GM12892 (cell line): ENCODE measurements at regions not wholly inside any gene's neighbourhood (a gene's known extent, or its start where the extent isn't known, plus 50 kb on each side); places are given as distances from the start of the nearest gene placed in this dataset.

Experiments
- POLR2A ChIP-seq: IDR thresholded peaks from 2 replicates; pipeline ENCODE4 v1.6.1; 2011; ENCODE audit warnings: low read depth, low read length, control low read depth
- POLR2AphosphoS5 ChIP-seq: IDR thresholded peaks from 2 replicates; pipeline ENCODE4 v1.6.1; 2011; ENCODE audit warnings: low read depth, low read length, control low read depth
- TAF1 ChIP-seq: IDR thresholded peaks from 2 replicates; pipeline ENCODE4 v1.6.1; 2011; ENCODE audit warnings: low read depth, mild to moderate bottlenecking, control low read depth, low read length, borderline replicate concordance

GRCh38 chr3:78314327-78314726, 1274.4 kb downstream of the ROBO2 start:
- no peak for TF ChIP-seq POLR2A
- no peak for TF ChIP-seq POLR2AphosphoS5
- no peak for TF ChIP-seq TAF1
